GM18873 (cell line): ENCODE measurements at regions not wholly inside any gene's neighbourhood (a gene's known extent, or its start where the extent isn't known, plus 50 kb on each side); places are given as distances from the start of the nearest gene placed in this dataset.
"Not testable (repeated sequence)": the region's sequence is repeated elsewhere in the genome, so short reads cannot be mapped to it uniquely, and the experiment has no call there.

Experiments
- ATAC-seq: cut with Tn5 transposase; IDR thresholded peaks from one replicate; pipeline ENCODE4 v1.9.1; 2021; ENCODE audit warnings: mild to moderate bottlenecking, moderate library complexity, moderate number of reproducible peaks; ENCODE audit not compliant: unreplicated experiment, low FRiP score

- no peak for ATAC-seq
These were observed 137.7 kb downstream of the TRIM27 start for GRCh38 chr6:28785962-28786679.

- no peak for ATAC-seq
These were observed 134.2 kb downstream of the TRIM27 start for GRCh38 chr6:28789553-28790083.

- no peak for ATAC-seq
These were observed 132.8 kb downstream of the TRIM27 start for GRCh38 chr6:28791002-28791383.

GRCh38 chr6:28794175-28795002 is 129.4 kb downstream of the TRIM27 start:
- ATAC-seq, result no peak

- not testable (repeated sequence) for ATAC-seq
These were observed 123.1 kb downstream of the TRIM27 start for GRCh38 chr6:28800647-28801046.

GRCh38 chr6:28802417-28803336 is 121.1 kb downstream of the TRIM27 start:
- ATAC-seq, result no peak

- no peak for ATAC-seq
These were observed 120.5 kb downstream of the TRIM27 start for GRCh38 chr6:28803337-28803709.

- ATAC-seq, result no peak
These were observed 116.0 kb downstream of the TRIM27 start for GRCh38 chr6:28807682-28808280.

- no peak for ATAC-seq
These were observed 115.4 kb downstream of the TRIM27 start for GRCh38 chr6:28808383-28808782.

- no peak for ATAC-seq
These were observed 113.7 kb downstream of the TRIM27 start for GRCh38 chr6:28809947-28810658.

- ATAC-seq, result no peak
These were observed 113.1 kb downstream of the TRIM27 start for GRCh38 chr6:28810659-28811053.

GRCh38 chr6:28811873-28812272 is 111.9 kb downstream of the TRIM27 start:
- ATAC-seq, result no peak

GRCh38 chr6:28812778-28813569 is 110.8 kb downstream of the TRIM27 start:
- no peak for ATAC-seq

- ATAC-seq, result no peak
These were observed 109.5 kb downstream of the TRIM27 start for GRCh38 chr6:28814032-28814976.

- no peak for ATAC-seq
These were observed 107.4 kb downstream of the TRIM27 start for GRCh38 chr6:28816339-28816908.

- ATAC-seq, result no peak
These were observed 106.6 kb downstream of the TRIM27 start for GRCh38 chr6:28816909-28817807.
